GM23338 (cell line): ENCODE measurements at regions not wholly inside any gene's neighbourhood (a gene's known extent, or its start where the extent isn't known, plus 50 kb on each side); places are given as distances from the start of the nearest gene placed in this dataset.

ENCODE experiments used
- ATAC-seq: fragments of 200-7000 bp; cut with Tn5 transposase; 3 replicates; pipeline ENCODE4 v1.9.1; 2020
- DNase-seq: peaks from one replicate; pipeline ENCODE4 v3.0.0-alpha.2; 2015; ENCODE audit warnings: low spot score
- H2AFZ ChIP-seq: fragments of 200-600 bp; sonication (generic); 2 replicates; pipeline ENCODE4 v1.8.0; 2016; ENCODE audit warnings: antibody characterized with exemption, mild to moderate bottlenecking, moderate library complexity
- H3F3A ChIP-seq: fragments of 200-600 bp; sonication (generic); replicated peaks from 2 replicates; pipeline ENCODE4 v1.8.0; 2017; ENCODE audit warnings: antibody characterized with exemption, mixed run types, low read depth
- H3K27ac ChIP-seq: fragments of 200-600 bp; sonication (generic); 2 replicates; pipeline ENCODE4 v1.6.1; 2016; ENCODE audit warnings: low read depth
- H3K27me3 ChIP-seq: fragments of 200-600 bp; sonication (generic); 2 replicates; pipeline ENCODE4 v1.8.0; 2016; ENCODE audit warnings: mild to moderate bottlenecking, mixed run types, moderate library complexity; ENCODE audit not compliant: insufficient read depth
- H3K36me3 ChIP-seq: fragments of 200-600 bp; sonication (generic); 2 replicates; pipeline ENCODE4 v1.8.0; 2016; ENCODE audit warnings: mild to moderate bottlenecking; ENCODE audit not compliant: insufficient read depth
- H3K4me1 ChIP-seq: fragments of 200-600 bp; sonication (generic); 2 replicates; pipeline ENCODE4 v1.8.0; 2016; ENCODE audit warnings: mild to moderate bottlenecking, moderate library complexity; ENCODE audit not compliant: insufficient read depth
- H3K4me2 ChIP-seq: fragments of 200-600 bp; sonication (generic); 2 replicates; pipeline ENCODE4 v1.7.1; 2017; ENCODE audit warnings: mixed run types
- H3K4me3 ChIP-seq: fragments of 200-600 bp; sonication (generic); 2 replicates; pipeline ENCODE4 v1.6.1; 2016; ENCODE audit warnings: mixed run types
- H3K79me2 ChIP-seq: fragments of 200-600 bp; sonication (generic); replicated peaks from 2 replicates; pipeline ENCODE4 v1.8.0; 2017; ENCODE audit warnings: mild to moderate bottlenecking; ENCODE audit not compliant: insufficient read depth
- H3K9me2 ChIP-seq: fragments of 200-600 bp; sonication (generic); 2 replicates; pipeline ENCODE4 v1.8.0; 2017; ENCODE audit not compliant: insufficient read depth
- H4K20me1 ChIP-seq: fragments of 200-600 bp; sonication (generic); replicated peaks from 2 replicates; pipeline ENCODE4 v1.8.0; 2017; ENCODE audit warnings: mild to moderate bottlenecking; ENCODE audit not compliant: insufficient read depth
- H3K27ac Mint-ChIP-seq: 2 replicates; pipeline ENCODE4 v1.8.0; 2020; ENCODE audit warnings: inconsistent platforms, mild to moderate bottlenecking, moderate library complexity, mixed read lengths
- H3K27me3 Mint-ChIP-seq: 3 replicates; pipeline ENCODE4 v1.8.0; 2022; ENCODE audit warnings: low read depth, mild to moderate bottlenecking, moderate library complexity, mixed read lengths, inconsistent platforms; ENCODE audit not compliant: insufficient read depth, poor library complexity
- H3K36me3 Mint-ChIP-seq: 3 replicates; pipeline ENCODE4 v1.8.0; 2021; ENCODE audit warnings: low read depth, mild to moderate bottlenecking, inconsistent platforms, moderate library complexity, mixed read lengths
- H3K4me1 Mint-ChIP-seq: 3 replicates; pipeline ENCODE4 v1.8.0; 2020; ENCODE audit warnings: mild to moderate bottlenecking, inconsistent platforms, mixed read lengths
- H3K4me3 Mint-ChIP-seq: 3 replicates; pipeline ENCODE4 v1.8.0; 2021; ENCODE audit warnings: moderate library complexity, mild to moderate bottlenecking, inconsistent platforms, mixed read lengths
- H3K9me3 Mint-ChIP-seq: 3 replicates; pipeline ENCODE4 v1.8.0; 2020; ENCODE audit warnings: moderate library complexity, mild to moderate bottlenecking, inconsistent platforms, mixed read lengths
- CREB1 ChIP-seq: fragments of 250-450 bp; sonication (Bioruptor Pico); IDR thresholded peaks from 2 replicates; pipeline ENCODE4 v1.5.0; 2020; ENCODE audit warnings: low read depth, mild to moderate bottlenecking, moderate library complexity
- EZH2 ChIP-seq: fragments of 200-600 bp; sonication (generic); IDR thresholded peaks from one replicate; pipeline ENCODE4 v1.8.0; 2017; ENCODE audit warnings: antibody characterized with exemption, mild to moderate bottlenecking, low read depth; ENCODE audit not compliant: unreplicated experiment
- EZH2phosphoT487 ChIP-seq: fragments of 200-600 bp; sonication (generic); IDR thresholded peaks from one replicate; pipeline ENCODE4 v1.8.1; 2018; ENCODE audit warnings: antibody characterized with exemption; ENCODE audit not compliant: unreplicated experiment
- JUNB ChIP-seq: IDR thresholded peaks from one replicate; pipeline ENCODE4 v1.6.1; 2016; ENCODE audit warnings: antibody characterized with exemption; ENCODE audit not compliant: unreplicated experiment
- NANOG ChIP-seq: IDR thresholded peaks from 2 replicates; pipeline ENCODE4 v1.6.1; 2016; ENCODE audit warnings: antibody characterized with exemption, borderline replicate concordance
- POLR2AphosphoS5 ChIP-seq: IDR thresholded peaks from 2 replicates; pipeline ENCODE4 v1.6.1; 2016; ENCODE audit warnings: antibody characterized with exemption, low read depth
- STAT1 ChIP-seq: IDR thresholded peaks from one replicate; pipeline ENCODE4 v1.6.1; 2016; ENCODE audit warnings: antibody characterized with exemption; ENCODE audit not compliant: unreplicated experiment
- ZNF114 ChIP-seq: fragments of 250-450 bp; sonication (Bioruptor Pico); IDR thresholded peaks from 2 replicates; pipeline ENCODE4 v1.5.0; 2020; ENCODE audit warnings: mild to moderate bottlenecking, moderate library complexity
- ZNF331 ChIP-seq: fragments of 250-450 bp; sonication (Bioruptor Pico); IDR thresholded peaks from 2 replicates; pipeline ENCODE4 v1.5.0; 2020; ENCODE audit warnings: low read depth, mild to moderate bottlenecking, moderate library complexity
- TF ChIP-seq, protein P1 (sequence below): fragments of 250-450 bp; sonication (Bioruptor Pico); IDR thresholded peaks from 2 replicates; pipeline ENCODE4 v1.5.0; 2020; ENCODE audit warnings: mild to moderate bottlenecking, moderate library complexity
- TF ChIP-seq, protein P2 (sequence below): IDR thresholded peaks from 2 replicates; pipeline ENCODE4 v1.6.1; 2016; ENCODE audit warnings: antibody characterized with exemption
- TF ChIP-seq, protein P3 (sequence below): IDR thresholded peaks from one replicate; pipeline ENCODE4 v1.6.1; 2018; ENCODE audit warnings: antibody characterized with exemption; ENCODE audit not compliant: unreplicated experiment
- TF ChIP-seq, protein P4 (sequence below), 2 experiments: fragments of 200-600 bp in 1 of 2; sonication (generic) in 1 of 2; conservative IDR thresholded peaks; 2 replicates each; pipeline versions ENCODE4 v1.5.1 to v1.6.1; 2016 to 2017; ENCODE audit warnings: antibody characterized with exemption in 2 of 2, low read depth in 2 of 2, mild to moderate bottlenecking in 2 of 2, moderate library complexity in 1 of 2

DNA sequence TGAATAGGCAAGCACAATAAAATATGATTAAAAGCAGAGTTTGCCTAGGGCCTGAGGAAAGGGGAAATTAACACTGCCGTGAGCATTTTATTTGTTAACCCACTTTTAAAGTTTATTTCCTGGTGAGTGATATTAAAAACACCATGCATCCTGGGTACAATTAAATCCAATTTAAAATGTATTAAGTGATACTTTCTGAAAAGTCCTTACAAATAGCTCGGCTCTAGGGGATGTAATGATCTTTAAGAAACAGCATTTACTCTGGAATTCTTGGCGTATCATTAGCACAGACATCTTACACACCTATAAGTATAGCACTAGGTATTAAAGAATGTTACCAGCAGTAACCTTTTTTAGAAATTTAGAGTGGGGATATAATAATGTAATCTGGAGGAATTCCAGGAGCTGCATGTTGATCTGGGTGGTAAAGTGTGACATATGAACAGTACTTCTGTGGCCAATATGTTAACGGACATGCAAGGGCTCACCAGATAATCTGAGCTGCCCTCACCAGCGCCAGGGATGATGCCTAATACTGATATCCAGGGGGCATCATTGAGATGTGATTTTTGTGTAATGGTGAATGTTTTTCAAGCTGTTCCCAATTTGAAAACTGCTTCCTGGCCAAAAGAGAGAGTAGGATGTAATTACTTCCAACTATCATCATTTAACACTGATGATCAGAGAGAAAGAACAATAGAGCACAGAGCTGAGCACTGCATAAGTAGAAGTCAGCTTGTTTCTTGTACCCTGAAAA lies 235.9 kb downstream of the DSEL start:
- no peak overlapping the region for H3K4me3 ChIP-seq
- Mint-ChIP-seq H3K36me3 (no peaks in the 10 kb centered on the region), H3K27ac (no peak overlapping the region), H3K27me3 (no peaks in the 10 kb centered on the region), H3K4me1 (peaks cover 9% of the 10 kb centered on the region; the same call in 2 of the 3 replicates), H3K9me3 (no peaks in the 10 kb centered on the region), H3K4me3 (no peak overlapping the region)
- H3K4me2 ChIP-seq = no peak overlapping the region
- H3K4me1 ChIP-seq = peaks cover 5% of the 10 kb centered on the region; the same call in 1 of the 2 replicates
- ATAC-seq (no peak), DNase-seq (no peak)
- no peaks in the 10 kb centered on the region for H3K27me3 ChIP-seq
- H3K79me2 ChIP-seq = no peaks in the 10 kb centered on the region
- no peaks in the 10 kb centered on the region for H3F3A ChIP-seq
- H2AFZ ChIP-seq = no peak overlapping the region
- H4K20me1 ChIP-seq = no peaks in the 10 kb centered on the region
- no peaks in the 10 kb centered on the region for H3K36me3 ChIP-seq
- H3K27ac ChIP-seq = no peak overlapping the region
- TF ChIP-seq JUNB = no peak
- TF ChIP-seq ZNF114 (CRISPR knock-in tag) = no peak
- TF ChIP-seq ZNF331 = no peak
- TF ChIP-seq EZH2phosphoT487 = no peak
- TF ChIP-seq, protein P1, sequence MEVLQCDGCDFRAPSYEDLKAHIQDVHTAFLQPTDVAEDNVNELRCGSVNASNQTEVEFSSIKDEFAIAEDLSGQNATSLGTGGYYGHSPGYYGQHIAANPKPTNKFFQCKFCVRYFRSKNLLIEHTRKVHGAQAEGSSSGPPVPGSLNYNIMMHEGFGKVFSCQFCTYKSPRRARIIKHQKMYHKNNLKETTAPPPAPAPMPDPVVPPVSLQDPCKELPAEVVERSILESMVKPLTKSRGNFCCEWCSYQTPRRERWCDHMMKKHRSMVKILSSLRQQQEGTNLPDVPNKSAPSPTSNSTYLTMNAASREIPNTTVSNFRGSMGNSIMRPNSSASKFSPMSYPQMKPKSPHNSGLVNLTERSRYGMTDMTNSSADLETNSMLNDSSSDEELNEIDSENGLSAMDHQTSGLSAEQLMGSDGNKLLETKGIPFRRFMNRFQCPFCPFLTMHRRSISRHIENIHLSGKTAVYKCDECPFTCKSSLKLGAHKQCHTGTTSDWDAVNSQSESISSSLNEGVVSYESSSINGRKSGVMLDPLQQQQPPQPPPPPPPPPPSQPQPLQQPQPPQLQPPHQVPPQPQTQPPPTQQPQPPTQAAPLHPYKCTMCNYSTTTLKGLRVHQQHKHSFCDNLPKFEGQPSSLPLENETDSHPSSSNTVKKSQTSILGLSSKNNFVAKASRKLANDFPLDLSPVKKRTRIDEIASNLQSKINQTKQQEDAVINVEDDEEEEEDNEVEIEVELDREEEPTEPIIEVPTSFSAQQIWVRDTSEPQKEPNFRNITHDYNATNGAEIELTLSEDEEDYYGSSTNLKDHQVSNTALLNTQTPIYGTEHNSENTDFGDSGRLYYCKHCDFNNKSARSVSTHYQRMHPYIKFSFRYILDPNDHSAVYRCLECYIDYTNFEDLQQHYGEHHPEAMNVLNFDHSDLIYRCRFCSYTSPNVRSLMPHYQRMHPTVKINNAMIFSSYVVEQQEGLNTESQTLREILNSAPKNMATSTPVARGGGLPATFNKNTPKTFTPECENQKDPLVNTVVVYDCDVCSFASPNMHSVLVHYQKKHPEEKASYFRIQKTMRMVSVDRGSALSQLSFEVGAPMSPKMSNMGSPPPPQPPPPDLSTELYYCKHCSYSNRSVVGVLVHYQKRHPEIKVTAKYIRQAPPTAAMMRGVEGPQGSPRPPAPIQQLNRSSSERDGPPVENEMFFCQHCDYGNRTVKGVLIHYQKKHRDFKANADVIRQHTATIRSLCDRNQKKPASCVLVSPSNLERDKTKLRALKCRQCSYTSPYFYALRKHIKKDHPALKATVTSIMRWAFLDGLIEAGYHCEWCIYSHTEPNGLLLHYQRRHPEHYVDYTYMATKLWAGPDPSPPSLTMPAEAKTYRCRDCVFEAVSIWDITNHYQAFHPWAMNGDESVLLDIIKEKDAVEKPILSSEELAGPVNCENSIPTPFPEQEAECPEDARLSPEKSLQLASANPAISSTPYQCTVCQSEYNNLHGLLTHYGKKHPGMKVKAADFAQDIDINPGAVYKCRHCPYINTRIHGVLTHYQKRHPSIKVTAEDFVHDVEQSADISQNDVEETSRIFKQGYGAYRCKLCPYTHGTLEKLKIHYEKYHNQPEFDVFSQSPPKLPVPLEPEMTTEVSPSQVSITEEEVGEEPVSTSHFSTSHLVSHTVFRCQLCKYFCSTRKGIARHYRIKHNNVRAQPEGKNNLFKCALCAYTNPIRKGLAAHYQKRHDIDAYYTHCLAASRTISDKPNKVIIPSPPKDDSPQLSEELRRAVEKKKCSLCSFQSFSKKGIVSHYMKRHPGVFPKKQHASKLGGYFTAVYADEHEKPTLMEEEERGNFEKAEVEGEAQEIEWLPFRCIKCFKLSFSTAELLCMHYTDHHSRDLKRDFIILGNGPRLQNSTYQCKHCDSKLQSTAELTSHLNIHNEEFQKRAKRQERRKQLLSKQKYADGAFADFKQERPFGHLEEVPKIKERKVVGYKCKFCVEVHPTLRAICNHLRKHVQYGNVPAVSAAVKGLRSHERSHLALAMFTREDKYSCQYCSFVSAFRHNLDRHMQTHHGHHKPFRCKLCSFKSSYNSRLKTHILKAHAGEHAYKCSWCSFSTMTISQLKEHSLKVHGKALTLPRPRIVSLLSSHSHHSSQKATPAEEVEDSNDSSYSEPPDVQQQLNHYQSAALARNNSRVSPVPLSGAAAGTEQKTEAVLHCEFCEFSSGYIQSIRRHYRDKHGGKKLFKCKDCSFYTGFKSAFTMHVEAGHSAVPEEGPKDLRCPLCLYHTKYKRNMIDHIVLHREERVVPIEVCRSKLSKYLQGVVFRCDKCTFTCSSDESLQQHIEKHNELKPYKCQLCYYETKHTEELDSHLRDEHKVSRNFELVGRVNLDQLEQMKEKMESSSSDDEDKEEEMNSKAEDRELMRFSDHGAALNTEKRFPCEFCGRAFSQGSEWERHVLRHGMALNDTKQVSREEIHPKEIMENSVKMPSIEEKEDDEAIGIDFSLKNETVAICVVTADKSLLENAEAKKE (CRISPR knock-in tag) = no peak
- TF ChIP-seq POLR2AphosphoS5 = no peak
- TF ChIP-seq, protein P2, sequence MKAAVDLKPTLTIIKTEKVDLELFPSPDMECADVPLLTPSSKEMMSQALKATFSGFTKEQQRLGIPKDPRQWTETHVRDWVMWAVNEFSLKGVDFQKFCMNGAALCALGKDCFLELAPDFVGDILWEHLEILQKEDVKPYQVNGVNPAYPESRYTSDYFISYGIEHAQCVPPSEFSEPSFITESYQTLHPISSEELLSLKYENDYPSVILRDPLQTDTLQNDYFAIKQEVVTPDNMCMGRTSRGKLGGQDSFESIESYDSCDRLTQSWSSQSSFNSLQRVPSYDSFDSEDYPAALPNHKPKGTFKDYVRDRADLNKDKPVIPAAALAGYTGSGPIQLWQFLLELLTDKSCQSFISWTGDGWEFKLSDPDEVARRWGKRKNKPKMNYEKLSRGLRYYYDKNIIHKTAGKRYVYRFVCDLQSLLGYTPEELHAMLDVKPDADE = no peak
- no peak for TF ChIP-seq CREB1 (CRISPR knock-in tag)
- TF ChIP-seq, protein P3, sequence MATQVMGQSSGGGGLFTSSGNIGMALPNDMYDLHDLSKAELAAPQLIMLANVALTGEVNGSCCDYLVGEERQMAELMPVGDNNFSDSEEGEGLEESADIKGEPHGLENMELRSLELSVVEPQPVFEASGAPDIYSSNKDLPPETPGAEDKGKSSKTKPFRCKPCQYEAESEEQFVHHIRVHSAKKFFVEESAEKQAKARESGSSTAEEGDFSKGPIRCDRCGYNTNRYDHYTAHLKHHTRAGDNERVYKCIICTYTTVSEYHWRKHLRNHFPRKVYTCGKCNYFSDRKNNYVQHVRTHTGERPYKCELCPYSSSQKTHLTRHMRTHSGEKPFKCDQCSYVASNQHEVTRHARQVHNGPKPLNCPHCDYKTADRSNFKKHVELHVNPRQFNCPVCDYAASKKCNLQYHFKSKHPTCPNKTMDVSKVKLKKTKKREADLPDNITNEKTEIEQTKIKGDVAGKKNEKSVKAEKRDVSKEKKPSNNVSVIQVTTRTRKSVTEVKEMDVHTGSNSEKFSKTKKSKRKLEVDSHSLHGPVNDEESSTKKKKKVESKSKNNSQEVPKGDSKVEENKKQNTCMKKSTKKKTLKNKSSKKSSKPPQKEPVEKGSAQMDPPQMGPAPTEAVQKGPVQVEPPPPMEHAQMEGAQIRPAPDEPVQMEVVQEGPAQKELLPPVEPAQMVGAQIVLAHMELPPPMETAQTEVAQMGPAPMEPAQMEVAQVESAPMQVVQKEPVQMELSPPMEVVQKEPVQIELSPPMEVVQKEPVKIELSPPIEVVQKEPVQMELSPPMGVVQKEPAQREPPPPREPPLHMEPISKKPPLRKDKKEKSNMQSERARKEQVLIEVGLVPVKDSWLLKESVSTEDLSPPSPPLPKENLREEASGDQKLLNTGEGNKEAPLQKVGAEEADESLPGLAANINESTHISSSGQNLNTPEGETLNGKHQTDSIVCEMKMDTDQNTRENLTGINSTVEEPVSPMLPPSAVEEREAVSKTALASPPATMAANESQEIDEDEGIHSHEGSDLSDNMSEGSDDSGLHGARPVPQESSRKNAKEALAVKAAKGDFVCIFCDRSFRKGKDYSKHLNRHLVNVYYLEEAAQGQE = no peak
- TF ChIP-seq, protein P4, sequence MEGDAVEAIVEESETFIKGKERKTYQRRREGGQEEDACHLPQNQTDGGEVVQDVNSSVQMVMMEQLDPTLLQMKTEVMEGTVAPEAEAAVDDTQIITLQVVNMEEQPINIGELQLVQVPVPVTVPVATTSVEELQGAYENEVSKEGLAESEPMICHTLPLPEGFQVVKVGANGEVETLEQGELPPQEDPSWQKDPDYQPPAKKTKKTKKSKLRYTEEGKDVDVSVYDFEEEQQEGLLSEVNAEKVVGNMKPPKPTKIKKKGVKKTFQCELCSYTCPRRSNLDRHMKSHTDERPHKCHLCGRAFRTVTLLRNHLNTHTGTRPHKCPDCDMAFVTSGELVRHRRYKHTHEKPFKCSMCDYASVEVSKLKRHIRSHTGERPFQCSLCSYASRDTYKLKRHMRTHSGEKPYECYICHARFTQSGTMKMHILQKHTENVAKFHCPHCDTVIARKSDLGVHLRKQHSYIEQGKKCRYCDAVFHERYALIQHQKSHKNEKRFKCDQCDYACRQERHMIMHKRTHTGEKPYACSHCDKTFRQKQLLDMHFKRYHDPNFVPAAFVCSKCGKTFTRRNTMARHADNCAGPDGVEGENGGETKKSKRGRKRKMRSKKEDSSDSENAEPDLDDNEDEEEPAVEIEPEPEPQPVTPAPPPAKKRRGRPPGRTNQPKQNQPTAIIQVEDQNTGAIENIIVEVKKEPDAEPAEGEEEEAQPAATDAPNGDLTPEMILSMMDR (conservative IDR thresholded peaks at IDR 0.05; ENCODE audit: low read depth in 2 of 2) = no peak
- no peak for TF ChIP-seq NANOG
- TF ChIP-seq EZH2 = no peak
- TF ChIP-seq STAT1 = no peak
- H3K9me2 ChIP-seq = no peaks in the 10 kb centered on the region
